GM12864 (cell line): ENCODE measurements at regions not wholly inside any gene's neighbourhood (a gene's known extent, or its start where the extent isn't known, plus 50 kb on each side); places are given as distances from the start of the nearest gene placed in this dataset.

Experiments
- DNase-seq: peaks from one replicate; pipeline ENCODE4 v3.0.0-alpha.2; 2011; ENCODE audit warnings: low read depth
- H3K4me3 ChIP-seq: 2 replicates; pipeline ENCODE4 v1.5.1; 2011; ENCODE audit warnings: mild to moderate bottlenecking, low read depth, low read length, control low read depth
- CTCF ChIP-seq: IDR thresholded peaks from 2 replicates; pipeline ENCODE4 v1.5.1; 2011; ENCODE audit warnings: low read depth, mild to moderate bottlenecking, moderate library complexity, low read length, control low read depth, inconsistent platforms; ENCODE audit errors: missing control alignments

DNA sequence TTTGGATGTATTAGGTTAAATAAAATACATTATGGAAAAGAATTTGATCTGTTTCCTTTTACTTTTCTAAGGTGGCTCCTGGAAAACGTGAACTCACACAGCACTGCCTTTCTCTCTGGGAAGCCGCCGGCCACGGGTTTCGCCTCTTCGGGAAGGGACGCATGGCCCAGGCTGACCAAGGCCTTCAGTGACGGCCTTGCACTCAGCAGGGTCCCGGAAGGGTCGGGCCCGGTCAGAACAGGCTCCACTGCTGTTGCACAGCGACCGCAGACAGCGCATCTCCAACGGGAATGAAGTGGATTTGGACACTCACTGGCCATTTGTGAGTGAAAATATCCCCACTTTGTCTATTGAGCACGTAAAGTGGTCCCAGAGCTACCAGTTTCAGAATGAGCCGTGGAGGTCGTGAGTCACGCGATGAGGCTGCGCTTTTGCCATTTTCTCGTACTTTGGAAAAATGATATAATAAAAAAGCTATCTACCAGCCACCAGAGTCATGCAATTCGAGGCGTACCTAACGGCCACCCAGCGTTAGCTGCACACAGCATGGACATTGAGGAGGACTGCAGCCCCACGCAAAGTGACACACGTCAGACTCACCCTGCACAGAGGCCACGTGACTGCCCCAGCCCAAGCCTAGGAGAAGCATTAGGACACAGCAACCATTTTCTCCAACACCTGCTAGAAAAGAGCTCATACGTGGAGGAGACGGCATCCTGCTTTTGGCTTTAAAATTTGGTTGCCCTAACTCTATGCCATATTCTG is 244.3 kb downstream of the TTLL2 start:
- no peak for TF ChIP-seq CTCF
- H3K4me3 ChIP-seq, result no peak overlapping the region
- DNase-seq, result no peak

DNA sequence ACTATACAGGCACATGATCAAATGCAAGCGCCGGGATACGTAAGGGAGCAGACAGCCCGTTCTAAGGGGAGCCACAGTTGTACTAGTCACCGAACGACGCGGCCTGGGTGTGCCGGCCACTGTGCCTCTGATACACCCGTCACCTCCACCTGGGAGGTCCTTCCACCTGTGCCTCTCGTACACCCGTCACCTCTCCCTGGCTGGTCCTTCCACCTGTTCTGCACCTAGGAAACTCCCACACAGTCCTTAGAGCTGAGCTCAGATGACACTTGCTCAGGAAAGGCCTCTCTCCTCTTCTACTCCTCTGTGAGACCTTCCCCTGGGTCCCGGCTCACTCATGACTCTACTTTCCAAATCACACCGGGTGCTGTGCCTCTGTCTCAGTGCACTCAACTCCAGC is 245.0 kb downstream of the TTLL2 start:
- no peak for DNase-seq

GRCh38 chr6:167570460-167571400 is 245.8 kb downstream of the TTLL2 start:
- no peak overlapping the region for H3K4me3 ChIP-seq
- DNase-seq, result no peak
- TF ChIP-seq CTCF, result no peak

More for the DNA sequence above, 245.0 kb downstream of the TTLL2 start:
- no peak overlapping the region for H3K4me3 ChIP-seq
- TF ChIP-seq CTCF, result no peak

- DNase-seq, result no peak
- no peak overlapping the region for H3K4me3 ChIP-seq
- no peak for TF ChIP-seq CTCF
These were observed 246.7 kb downstream of the TTLL2 start for GRCh38 chr6:167571550-167571949.

DNA sequence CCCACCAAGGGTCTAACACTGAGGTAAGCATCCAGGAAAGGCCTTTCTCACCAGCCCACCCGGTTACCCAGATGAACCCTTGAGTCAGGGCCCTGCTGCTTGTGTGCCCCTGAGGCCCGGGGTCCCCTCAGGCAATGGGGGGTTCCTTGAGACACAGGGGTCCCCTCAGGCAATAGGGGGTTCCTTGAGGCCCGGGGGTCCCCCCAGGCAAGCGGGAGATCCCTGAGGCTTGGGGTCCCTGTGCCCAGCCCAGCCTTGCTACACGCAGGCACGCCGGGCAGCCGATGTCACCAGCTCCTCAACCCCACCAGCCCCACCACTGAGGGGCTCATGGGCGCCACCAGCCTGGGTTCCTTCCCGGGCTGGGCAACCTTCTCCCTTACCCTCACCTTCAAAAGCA is 247.2 kb downstream of the TTLL2 start:
- TF ChIP-seq CTCF, result no peak
- DNase-seq, result no peak
- H3K4me3 ChIP-seq, result no peak overlapping the region

GRCh38 chr6:167572841-167573271 is 248.0 kb downstream of the TTLL2 start:
- no peak overlapping the region for H3K4me3 ChIP-seq
- DNase-seq, result no peak
- no peak for TF ChIP-seq CTCF
